Stimulated activated naive CD4-positive, alpha-beta T cell (primary cell): ENCODE measurements at regions not wholly inside any gene's neighbourhood (a gene's known extent, or its start where the extent isn't known, plus 50 kb on each side); places are given as distances from the start of the nearest gene placed in this dataset.
"Not testable (repeated sequence)": the region's sequence is repeated elsewhere in the genome, so short reads cannot be mapped to it uniquely, and the experiment has no call there.

Experiments used
- DNase-seq, 6 experiments: peaks; one replicate each; lab custom pipeline; 2025; lab: John Stamatoyannopoulos, UW

DNA sequence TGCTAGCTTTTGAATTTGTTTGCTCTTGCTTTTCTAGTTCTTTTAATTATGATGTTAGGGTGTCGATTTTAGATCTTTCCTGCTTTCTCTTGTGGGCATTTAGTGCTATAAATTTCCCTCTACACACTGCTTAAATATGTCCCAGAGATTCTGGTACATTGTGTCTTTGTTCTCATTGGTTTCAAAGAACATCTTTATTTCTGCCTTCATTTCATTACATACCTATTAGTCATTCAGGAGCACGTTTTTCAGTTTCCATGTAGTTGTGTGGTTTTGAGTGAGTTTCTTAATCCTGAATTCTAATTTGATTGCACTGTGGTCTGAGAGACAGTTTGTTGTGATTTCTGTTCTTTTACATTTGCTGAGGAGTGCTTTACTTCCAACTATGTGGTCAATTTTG is 51.2 kb upstream of the MB21D2 start:
- not testable (repeated sequence) for DNase-seq

DNA sequence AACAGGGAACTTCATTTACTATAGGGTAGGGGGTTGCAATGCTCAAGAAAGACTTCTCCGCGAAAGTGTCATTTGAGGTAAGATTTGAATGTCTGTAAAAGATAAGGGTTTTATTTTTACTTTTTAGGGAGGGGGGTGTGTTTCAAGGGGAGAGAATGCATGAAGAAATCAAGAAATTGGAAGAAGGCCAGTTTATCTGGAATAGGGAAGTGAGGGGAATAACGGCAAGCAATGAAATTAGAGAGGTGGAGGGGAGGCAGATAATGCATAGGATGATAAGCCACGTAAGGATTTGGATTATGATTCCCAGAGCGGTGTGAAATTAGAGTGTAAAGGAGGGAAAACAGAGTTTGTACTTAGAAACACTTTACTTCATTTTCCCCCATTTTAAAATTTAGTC is 63.0 kb upstream of the MB21D2 start:
- no peak for DNase-seq

DNA sequence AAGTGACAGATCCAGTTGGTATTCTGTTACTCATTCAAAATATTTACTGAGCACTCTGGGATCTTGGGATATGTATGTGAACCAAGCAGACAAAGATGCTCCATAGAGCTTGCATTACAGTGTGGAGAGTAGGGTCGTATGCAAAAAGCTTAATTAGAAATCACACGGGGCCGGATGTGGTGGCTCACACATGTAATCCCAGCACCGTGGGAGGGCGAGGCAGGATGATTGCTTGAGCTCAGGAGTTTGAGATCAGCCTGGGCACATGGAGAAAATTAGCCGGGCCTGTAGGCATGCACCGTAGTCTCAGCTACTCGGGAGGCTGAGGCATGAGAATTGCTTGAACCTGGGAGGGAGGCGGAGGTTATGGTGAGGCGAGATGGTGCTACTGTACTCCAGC is 68.7 kb upstream of the MB21D2 start:
- DNase-seq = no peak

DNA sequence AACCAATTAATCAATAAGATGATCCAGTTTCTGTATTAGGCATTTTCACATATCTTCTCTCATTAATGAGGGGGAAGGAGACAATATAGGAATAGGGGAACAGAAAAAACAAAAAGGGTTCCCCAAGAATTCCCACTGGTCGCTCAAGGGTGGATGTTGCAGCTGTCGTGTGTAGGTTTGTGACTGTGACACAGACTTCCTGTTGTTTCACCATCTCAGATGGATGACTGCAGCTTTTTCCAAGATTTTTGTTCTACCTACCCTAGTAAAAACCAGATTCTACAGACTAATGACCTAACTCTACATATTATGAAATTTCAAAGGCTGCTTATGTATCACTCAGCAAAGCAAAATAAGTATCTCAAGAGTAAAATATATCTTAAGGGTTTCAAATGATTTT is 73.7 kb upstream of the MB21D2 start:
- no peak for DNase-seq

DNA sequence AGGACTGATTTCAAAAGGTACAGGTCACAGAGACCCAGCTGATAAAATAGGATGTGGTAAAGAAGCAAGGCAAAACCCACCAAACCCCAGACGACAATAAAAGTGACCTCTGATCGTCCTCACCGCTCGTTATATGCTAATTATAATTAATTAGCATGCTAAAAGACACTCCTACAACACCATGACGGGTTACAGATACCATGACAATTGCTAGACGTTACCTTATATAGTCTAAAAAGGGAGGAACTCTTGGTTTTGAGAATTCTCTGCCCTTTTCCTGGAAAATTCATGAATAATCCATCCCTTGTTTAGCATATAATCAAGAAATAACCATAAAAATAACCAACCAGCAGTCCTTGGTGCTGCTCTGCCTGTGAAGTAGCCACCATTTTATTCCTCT is 74.7 kb upstream of the MB21D2 start:
- DNase-seq = no peak

DNA sequence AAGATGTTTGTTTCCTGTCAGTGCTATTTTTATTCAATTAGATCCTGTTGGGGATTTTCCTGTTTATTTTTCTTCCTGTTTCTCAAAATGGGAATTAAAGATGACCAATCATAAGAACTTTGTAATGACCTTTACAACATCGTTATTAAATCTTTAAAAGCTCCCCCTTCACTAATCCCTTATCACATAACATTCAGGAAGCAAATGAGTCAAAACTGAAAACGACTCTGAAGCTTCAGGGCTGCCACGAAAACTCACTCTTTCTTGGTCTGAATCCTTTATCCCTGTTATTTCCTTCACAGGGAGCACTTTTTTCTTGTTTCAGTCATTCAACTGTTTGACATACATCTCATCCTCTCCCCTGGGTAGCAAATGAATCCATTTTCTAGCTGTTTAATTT is 75.8 kb upstream of the MB21D2 start:
- no peak for DNase-seq

DNA sequence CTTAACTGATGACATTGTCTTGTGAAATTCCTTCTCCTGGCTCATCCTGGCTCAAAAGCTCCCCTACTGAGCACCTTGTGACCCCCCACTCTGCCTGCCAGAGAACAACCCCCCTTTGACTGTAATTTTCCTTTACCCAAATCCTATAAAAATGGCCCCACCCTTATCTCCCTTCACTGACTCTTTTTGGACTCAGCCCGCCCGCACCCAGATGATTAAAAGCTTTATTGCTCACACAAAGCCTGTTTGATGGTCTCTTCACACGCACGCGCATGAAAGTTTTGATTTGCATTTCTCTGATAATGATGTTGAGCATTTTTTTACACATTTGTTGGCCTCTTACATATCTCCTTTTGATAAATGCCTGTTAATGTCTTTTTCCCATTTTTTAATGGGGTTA is 83.5 kb upstream of the MB21D2 start:
- DNase-seq = not testable (repeated sequence)

DNA sequence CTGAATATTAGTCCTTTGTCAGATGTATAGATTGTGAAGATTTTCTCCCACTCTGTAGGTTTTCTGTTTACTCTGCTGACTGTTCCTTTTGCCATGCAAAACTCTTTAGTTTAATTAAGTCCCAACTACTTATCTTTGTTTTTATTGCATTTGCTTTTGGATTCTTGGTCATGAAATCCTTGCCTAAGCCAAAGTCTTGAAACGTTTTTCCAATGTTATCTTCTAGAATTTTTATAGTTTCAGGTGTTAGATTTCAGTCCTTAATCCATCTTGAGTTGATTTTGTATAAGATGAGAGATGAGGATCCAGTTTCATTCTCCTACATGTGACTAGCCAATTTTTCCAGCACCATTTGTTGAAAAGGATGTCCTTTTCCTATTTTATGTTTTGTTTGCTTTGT is 86.0 kb upstream of the MB21D2 start:
- not testable (repeated sequence) for DNase-seq

DNA sequence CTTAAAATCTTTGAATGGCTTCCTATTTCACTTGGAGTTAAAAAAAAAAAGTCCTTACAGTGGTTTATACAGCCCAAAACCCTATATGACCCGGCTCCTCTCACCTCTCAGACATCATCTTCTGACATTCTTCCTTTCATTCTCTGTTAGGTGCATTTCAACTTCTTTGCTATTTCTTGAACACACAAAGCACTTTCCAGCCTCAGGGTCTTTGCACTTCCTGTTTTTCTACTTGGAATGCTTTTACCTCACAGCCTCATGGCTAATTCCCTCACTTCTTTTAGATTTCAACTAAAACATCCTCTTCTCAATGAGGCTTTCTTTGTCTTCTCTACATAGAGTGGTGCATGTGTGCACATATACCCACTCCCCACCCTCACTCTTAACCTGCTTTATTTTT is 91.0 kb upstream of the MB21D2 start:
- no peak for DNase-seq

DNA sequence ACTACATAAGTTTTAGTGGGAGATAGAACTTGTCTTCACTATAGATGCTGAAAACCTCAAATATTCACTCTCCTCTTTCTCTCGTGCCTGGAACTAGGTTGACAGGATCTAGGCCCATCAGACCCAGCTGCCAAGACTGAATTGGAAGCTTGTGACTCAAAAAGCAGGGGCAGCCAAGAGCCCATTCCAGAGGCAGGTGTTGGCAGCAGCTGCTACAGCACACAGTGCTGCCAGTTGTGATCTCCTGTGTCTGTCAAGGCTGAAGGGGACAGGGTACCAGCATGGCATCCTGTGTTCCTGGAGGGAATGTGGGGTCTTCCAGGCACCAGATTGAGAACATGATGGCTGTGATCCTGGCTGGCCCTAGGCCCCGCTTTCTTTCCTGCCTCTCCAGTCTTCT is 92.5 kb upstream of the MB21D2 start:
- no peak for DNase-seq

DNA sequence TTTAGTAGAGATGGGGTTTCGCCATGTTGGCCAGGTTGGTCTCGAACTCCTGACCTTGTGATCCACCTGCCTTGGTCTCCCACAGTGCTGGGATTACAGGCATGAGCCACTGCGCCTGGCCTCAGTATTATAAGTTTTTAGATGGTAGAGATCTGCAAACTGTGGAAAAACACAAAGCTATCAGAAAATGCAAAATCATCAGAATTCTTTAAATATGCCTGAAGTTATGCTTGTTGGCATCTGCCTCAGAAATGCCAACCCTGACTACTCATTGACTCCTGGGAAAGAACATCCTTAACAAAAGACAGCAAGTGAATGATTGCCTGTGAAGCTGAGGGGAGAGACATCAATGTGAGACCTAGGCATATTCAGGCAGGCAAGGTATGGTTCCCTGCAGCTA is 94.3 kb upstream of the MB21D2 start:
- no peak for DNase-seq

DNA sequence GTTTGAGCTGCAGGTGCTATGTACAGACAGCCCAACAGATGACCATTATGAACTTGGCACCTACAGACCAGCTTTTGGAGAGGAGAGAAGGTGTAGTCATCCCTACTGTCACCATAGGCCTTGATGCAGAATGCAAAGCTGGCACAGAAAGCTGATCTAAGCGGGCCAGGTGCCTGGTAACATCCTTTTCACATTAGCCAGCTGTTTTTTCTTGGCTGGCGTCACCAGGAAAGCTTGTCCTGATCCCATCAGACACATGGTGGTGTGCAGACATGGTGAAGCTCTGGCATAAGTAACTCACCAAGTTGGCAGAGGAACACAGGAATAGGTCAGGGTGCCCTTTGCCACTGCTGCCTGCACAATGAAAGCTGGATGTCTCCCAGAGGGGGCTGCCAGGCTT is 97.2 kb upstream of the MB21D2 start:
- no peak for DNase-seq

DNA sequence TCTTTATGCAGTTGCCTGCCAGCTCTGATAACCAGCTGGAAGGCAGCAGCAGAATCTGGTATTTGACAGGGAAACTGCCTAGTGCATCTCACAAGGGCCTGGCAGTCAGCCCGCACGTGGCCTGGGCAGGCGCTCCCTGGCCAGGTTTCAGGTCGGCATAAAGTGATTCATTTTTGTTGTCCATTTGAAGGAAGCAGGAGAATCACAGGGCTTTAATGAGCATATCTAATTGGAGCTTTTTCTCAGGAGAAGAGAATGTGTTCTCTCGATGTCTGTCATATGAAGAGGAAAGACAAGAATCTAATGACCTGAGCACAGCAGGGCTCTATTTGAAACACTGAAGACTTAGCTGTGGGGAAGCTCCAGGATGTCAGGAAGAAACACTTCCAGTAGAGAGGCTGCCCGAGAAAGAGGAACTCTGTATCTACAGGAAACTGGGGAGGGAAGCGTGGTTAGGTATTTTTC is 98.8 kb upstream of the MB21D2 start:
- DNase-seq = no peak

DNA sequence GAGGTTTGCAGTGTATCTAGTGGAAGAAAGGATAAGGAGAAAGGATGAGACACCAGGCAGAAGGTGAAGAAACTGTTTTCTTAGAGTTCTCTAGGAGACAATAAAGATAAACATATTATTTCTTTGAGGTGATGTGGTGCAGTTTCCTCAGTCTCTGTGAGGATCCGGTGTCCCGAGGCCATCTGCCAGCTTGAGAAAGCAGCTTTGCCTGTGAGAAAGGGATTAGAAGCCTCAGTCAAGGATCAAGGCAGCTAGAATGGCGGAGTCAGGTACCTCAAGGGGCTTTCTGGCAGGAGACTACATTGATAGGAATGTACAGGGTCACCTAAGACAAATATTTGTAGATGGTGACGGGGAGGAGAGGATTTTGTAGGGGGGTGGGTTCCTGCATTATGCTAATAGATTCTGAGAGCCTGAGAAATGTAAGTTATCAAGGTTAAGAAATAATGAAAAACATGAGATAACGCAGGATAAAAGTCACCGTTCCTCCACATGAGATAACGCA is 103.9 kb upstream of the MB21D2 start:
- no peak for DNase-seq

DNA sequence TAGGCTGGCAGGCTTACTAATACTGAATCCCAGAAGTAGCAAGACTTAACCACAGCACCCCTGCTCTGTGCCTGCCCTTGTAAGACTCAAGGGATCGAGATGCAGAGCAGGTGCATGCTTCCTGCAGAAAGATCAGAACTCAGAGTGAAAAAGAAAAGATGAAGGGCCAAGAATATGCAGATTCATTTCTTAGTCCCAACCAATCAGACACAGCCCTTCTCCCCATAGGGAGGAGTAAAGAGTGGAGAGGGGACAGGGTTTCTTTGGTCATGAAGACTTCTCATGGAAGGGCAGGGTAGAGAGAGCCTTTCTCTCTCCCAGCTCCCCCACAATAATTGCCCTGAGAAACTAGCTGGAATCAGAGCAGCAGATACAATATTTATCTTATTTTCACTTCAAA is 105.6 kb upstream of the MB21D2 start:
- no peak for DNase-seq

DNA sequence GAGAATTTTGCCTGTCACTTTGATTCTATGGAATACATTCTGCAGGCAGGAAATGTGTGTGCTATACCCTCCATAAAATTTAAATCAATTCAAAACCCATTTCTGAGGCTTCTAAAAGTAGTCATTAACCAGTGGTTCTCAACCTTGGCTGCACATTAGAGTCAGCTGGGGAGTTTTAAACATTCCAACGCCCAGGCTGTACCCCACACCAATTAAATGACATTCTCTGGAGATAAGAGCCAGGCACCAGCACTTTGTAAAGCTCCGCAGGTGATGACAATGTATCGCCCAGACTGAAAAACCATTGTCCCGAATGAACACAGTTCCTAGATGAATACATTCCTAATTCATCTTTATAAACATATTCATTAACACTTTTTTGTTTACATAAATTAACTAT is 110.6 kb upstream of the MB21D2 start:
- DNase-seq = no peak

DNA sequence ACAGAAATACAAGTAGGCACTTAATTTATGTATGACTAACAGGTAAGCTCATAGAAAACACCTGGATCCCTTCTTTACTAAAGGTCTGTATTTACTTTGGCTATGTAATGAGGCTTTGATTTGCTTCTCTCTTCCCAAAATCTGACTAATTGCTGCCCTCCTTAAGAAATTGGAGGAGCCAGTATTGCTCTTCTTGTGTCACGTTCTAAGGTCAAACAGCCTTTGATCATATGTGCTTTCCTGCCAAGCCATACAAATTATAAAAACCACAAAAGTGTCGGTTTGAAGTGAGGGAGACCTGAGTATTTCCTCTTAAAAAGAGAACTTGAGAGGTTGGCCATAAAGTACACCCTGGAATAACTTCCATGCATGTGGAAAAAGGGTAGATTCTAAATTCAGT is 112.1 kb upstream of the MB21D2 start:
- no peak for DNase-seq

DNA sequence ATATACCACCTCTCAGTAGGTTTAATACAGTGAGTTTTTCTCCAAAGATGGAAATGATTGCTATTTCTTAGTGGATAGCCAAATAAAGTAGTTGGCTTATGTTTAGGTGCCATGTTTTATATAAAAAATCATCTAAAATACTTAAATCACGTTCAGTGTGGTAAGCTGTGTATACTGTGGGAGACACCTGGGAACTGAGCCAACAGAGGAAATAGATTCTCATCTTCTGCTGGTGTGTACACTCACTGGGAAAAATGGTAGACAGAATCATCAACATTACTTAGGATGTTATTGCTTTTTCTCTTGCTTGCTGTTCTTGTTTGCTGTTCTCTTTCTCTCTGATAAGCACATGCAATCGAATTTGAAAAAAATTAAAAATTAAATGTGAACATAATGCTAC is 112.6 kb upstream of the MB21D2 start:
- no peak for DNase-seq

DNA sequence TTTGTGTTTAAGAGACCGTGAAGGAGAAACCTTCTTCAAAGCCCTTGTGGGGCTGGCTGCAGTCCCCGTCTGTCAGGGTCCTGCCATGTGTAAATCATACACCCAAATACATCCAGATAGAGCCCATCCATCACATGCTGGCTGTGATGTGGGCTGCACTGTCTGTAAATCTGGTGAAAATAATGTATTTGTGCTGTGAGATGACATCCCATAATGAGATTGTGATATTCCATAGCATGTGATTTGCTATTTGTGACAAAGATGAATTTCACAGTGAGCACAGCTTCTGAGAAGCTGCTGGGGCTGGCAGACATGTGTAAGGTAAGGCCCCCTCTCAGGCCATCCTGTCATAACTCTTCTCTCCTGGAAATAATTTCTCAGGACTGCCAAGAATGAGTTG is 114.3 kb upstream of the MB21D2 start:
- DNase-seq = no peak

DNA sequence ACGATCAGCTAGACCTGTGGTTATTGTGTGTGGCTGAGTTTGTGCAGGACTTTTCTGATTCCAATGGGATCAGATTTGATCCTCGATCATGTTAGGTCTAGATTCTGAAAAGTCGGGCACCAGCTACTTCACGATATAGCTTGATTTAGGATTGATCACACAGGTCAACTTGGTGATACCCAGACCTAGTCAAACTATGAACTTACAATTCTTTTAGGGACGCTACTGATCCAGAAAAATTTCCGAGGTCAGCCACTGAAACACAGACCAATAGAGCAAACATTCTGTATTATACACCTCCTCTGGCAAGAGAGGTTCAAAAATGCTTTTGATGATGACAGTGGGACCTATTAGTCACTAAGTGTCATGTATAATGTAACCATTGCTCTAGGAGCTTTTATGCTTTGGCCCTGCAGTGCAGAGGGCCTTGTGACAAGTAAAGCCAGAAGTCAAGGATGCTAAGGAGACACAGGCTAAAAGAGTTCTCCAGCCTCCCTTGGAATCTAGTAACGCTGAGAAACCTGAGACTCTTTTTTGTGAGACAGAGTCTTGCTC is 115.6 kb upstream of the MB21D2 start:
- no peak for DNase-seq

DNA sequence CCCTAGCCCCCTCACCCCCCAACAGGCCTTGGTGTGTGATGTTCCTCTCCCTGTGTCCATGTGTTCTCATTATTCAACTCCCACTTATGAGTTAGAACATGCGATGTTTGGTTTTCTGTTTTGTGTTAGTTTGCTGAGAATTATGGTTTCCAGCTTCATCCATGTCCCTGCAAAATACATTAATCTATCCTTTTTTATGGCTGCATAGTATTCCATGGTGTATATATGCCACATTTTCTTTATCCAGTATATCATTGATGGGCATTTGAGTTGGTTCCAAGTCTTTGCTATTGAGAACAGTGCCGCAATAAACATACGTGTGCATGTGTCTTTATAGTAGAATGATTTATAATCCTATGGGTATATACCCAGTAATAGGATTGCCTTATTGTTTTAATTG is 120.2 kb upstream of the MB21D2 start:
- not testable (repeated sequence) for DNase-seq

DNA sequence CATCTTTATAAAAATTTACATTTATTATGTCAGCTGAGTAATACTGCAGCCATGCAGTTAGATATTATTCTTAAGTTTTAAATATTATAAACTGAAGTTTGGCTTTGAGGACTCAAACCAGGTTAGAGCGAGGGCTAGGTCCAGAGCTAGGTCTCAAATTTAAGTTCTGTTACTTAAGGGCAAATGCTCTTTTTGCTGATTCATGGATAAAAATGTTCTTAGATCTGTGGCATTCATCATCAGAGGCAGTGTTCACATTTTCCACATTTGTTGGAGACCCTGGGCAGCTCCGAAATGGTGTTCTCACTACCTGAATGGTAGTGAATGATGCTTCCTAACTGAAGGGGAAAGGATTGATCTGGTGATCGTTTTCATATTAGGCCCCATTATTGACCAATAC is 121.4 kb upstream of the MB21D2 start:
- no peak for DNase-seq

DNA sequence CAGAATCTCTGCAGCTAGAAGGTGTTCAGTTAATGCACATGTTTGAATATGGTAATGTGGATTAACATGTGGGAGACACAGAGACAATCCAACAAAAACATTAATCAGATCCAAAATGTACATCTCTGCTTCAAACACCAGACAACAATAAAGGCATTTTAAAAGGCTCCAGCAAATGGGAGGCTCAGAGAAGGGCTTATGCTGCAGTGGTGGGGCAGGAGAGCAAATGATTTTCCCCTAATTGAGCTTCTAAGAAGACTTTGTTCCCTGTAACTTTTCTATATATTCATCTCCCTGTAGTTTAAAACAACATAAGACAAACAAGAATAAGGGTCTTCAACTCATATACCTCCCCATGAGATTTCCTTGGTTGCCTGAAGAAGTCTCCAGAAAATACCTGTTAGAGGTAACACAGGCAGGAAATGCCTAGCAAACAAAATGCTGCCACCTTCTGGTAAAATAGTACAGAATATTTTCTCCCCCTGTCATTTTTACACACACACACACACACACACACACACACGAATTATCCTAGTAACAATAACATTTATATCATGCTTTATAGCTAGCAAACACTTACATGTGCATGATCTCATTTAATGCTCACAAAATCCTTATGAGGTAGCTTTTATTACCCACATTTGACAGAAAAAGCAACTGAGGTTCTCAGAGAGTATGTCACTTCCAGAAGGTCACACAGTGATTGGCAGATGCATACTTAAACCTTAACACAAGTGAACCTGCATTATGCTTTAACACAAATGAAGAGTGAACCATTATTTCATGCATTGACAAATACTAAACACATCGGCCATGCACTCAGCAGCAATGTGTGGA is 123.4 kb upstream of the MB21D2 start:
- DNase-seq = peak in 2 of 6 experiments; percentile 36 to 61

DNA sequence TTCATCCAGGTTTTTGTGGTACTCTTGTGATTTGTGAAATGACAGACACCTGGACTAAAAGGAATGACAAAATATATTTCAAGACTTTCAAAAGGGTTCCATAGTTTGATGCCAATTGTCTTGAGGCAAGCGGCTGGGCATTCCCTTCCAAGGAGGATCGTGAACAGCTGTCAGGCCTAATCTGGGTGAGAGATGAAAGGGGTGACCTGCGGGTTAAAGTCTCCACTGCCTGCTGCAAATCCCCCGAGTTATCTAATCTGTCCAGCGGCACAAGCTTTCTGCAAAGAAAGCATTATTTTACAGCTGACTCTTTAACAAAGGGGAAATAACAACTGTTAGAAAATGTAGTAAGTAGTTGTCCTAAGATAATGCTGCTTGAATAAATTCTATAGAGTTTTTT is 128.7 kb upstream of the MB21D2 start:
- DNase-seq = no peak
